H1 (cell line): ENCODE measurements at regions not wholly inside any gene's neighbourhood (a gene's known extent, or its start where the extent isn't known, plus 50 kb on each side); places are given as distances from the start of the nearest gene placed in this dataset.

Experiments
- CTCF ChIA-PET: fragments of 300-600 bp; sonication (Branson Sonifier 250); formaldehyde crosslinking; loops from one replicate; lab custom pipeline; 2021; ENCODE audit not compliant: partially characterized antibody; lab: Charles Lee
- POLR2A ChIA-PET: fragments of 300-600 bp; sonication (Branson Sonifier 250); formaldehyde crosslinking; loops from one replicate; lab custom pipeline; 2021; ENCODE audit warnings: inconsistent platforms; ENCODE audit not compliant: partially characterized antibody; lab: Charles Lee
- DNase-seq, 2 experiments: peaks; one replicate each; pipeline versions ENCODE4 v3.0.0 to v3.0.0-alpha.2; 2010 to 2022; ENCODE audit warnings: low spot score in 2 of 2, low read depth in 1 of 2, mixed read lengths in 1 of 2
- FAIRE-seq: peaks from 2 replicates; lab custom pipeline; 2011; peaks lifted over from hg19 to GRCh38; lab: Jason Lieb, UNC
- H2AFZ ChIP-seq: 2 replicates; pipeline ENCODE4 v1.8.1; 2012; ENCODE audit warnings: low read length, inconsistent platforms
- H2AK5ac ChIP-seq: 2 replicates; pipeline ENCODE4 v1.6.1; 2013; ENCODE audit warnings: low read depth, low read length
- H2BK120ac ChIP-seq: replicated peaks from 2 replicates; pipeline ENCODE3; 2013; ENCODE audit warnings: low read depth, low read length, inconsistent platforms
- H2BK12ac ChIP-seq: 2 replicates; pipeline ENCODE4 v1.6.1; 2013; ENCODE audit warnings: low read depth, low read length
- H2BK15ac ChIP-seq: 2 replicates; pipeline ENCODE4 v1.6.1; 2013; ENCODE audit warnings: low read length
- H2BK20ac ChIP-seq: 2 replicates; pipeline ENCODE4 v1.6.1; 2013; ENCODE audit warnings: low read length
- H2BK5ac ChIP-seq: 2 replicates; pipeline ENCODE4 v1.6.1; 2013; ENCODE audit warnings: low read depth, low read length
- H3K14ac ChIP-seq: 2 replicates; pipeline ENCODE4 v1.6.1; 2013; ENCODE audit warnings: inconsistent platforms; ENCODE audit not compliant: insufficient read length
- H3K18ac ChIP-seq: 2 replicates; pipeline ENCODE4 v1.6.1; 2013; ENCODE audit warnings: low read length; ENCODE audit errors: extremely low read depth
- H3K23ac ChIP-seq: 2 replicates; pipeline ENCODE4 v1.6.1; 2013; ENCODE audit warnings: inconsistent platforms; ENCODE audit not compliant: insufficient read length
- H3K23me2 ChIP-seq: 2 replicates; pipeline ENCODE4 v1.6.1; 2013; ENCODE audit warnings: low read depth, low read length
- H3K27ac ChIP-seq: 2 replicates; pipeline ENCODE4 v1.6.1; 2011; ENCODE audit warnings: low read depth, low read length, inconsistent platforms
- H3K27me3 ChIP-seq, 4 experiments: replicated peaks in 1 of 4; 1 replicate in 1 of 4; 2 replicates in 3 of 4; pipeline versions ENCODE4 v1.6.1 to v1.8.1; 2011 to 2013; ENCODE audit warnings: low read length in 3 of 4, mild to moderate bottlenecking in 3 of 4, inconsistent platforms in 2 of 4, mixed read lengths in 2 of 4, moderate library complexity in 1 of 4; ENCODE audit not compliant: control insufficient read depth in 3 of 4, insufficient read depth in 3 of 4; ENCODE audit errors: extremely low read depth in 1 of 4
- H3K36me3 ChIP-seq, 4 experiments: 2 replicates each; pipeline versions ENCODE4 v1.6.1 to v1.8.1; 2011 to 2013; ENCODE audit warnings: mild to moderate bottlenecking in 4 of 4, low read length in 3 of 4, moderate library complexity in 2 of 4, control low read depth in 1 of 4, inconsistent platforms in 1 of 4; ENCODE audit not compliant: insufficient read depth in 4 of 4, control insufficient read depth in 2 of 4
- H3K4ac ChIP-seq: replicated peaks from 2 replicates; pipeline ENCODE3; 2013; ENCODE audit warnings: low read length, low read depth, mixed read lengths, inconsistent platforms; ENCODE audit not compliant: insufficient read length
- H3K4me1 ChIP-seq, 4 experiments: replicated peaks in 1 of 4; 1 replicate in 1 of 4; 2 replicates in 3 of 4; pipeline versions ENCODE4 v1.6.1 to v1.8.1; 2011 to 2013; ENCODE audit warnings: low read length in 3 of 4, inconsistent platforms in 2 of 4, mixed read lengths in 1 of 4; ENCODE audit not compliant: insufficient read depth in 4 of 4, control insufficient read depth in 3 of 4
- H3K4me2 ChIP-seq, 2 experiments: 2 replicates each; pipeline versions ENCODE4 v1.6.1 to v1.8.1; 2011 to 2013; ENCODE audit warnings: low read depth in 2 of 2, low read length in 2 of 2, control low read depth in 1 of 2, inconsistent platforms in 1 of 2, mild to moderate bottlenecking in 1 of 2; ENCODE audit not compliant: insufficient read depth in 1 of 2
- H3K4me3 ChIP-seq, 4 experiments: fragments of 200-600, 300-600 bp in 1 of 4; sonication (generic), shearing (Covaris generic), sonication (Bioruptor Twin) in 1 of 4; 2 replicates each; pipeline versions ENCODE4 v1.5.1 to v1.8.1; 2011 to 2016; ENCODE audit warnings: low read length in 4 of 4, low read depth in 3 of 4, control low read depth in 2 of 4, inconsistent platforms in 2 of 4, mild to moderate bottlenecking in 2 of 4, mixed read lengths in 1 of 4, moderate library complexity in 1 of 4; ENCODE audit not compliant: insufficient read depth in 2 of 4; ENCODE audit errors: extremely low read depth in 1 of 4
- H3K56ac ChIP-seq: replicated peaks from 2 replicates; pipeline ENCODE3; 2013; ENCODE audit warnings: low read depth, mild to moderate bottlenecking, mixed read lengths, low read length, inconsistent platforms; ENCODE audit not compliant: insufficient read length
- H3K79me1 ChIP-seq: 2 replicates; pipeline ENCODE4 v1.6.1; 2013; ENCODE audit warnings: low read depth, low read length, control low read depth
- H3K79me2 ChIP-seq, 2 experiments: 2 replicates each; pipeline versions ENCODE4 v1.6.1 to v1.8.1; 2012 to 2013; ENCODE audit warnings: low read length in 2 of 2, mild to moderate bottlenecking in 2 of 2, inconsistent platforms in 1 of 2; ENCODE audit not compliant: insufficient read depth in 2 of 2, control insufficient read depth in 1 of 2
- H3K9ac ChIP-seq, 4 experiments: replicated peaks in 1 of 4; 1 replicate in 1 of 4; 2 replicates in 3 of 4; pipeline versions ENCODE4 v1.6.1 to v1.8.1; 2011 to 2013; ENCODE audit warnings: low read depth in 3 of 4, low read length in 3 of 4, control low read depth in 2 of 4, mild to moderate bottlenecking in 2 of 4, moderate library complexity in 2 of 4, inconsistent platforms in 1 of 4; ENCODE audit errors: extremely low read depth in 1 of 4
- H3K9me3 ChIP-seq, 2 experiments: 2 replicates each; pipeline versions ENCODE4 v1.6.1 to v1.8.1; 2012 to 2013; ENCODE audit warnings: mild to moderate bottlenecking in 2 of 2, moderate library complexity in 2 of 2, control low read depth in 1 of 2, inconsistent platforms in 1 of 2, low read depth in 1 of 2, low read length in 1 of 2, mixed read lengths in 1 of 2; ENCODE audit not compliant: insufficient read depth in 2 of 2
- H4K20me1 ChIP-seq, 2 experiments: replicated peaks in 1 of 2; 2 replicates each; pipeline versions ENCODE3 to v1.8.1; 2011 to 2013; ENCODE audit warnings: inconsistent platforms in 2 of 2, low read length in 2 of 2, mild to moderate bottlenecking in 1 of 2; ENCODE audit not compliant: insufficient read depth in 2 of 2, control insufficient read depth in 1 of 2
- H4K5ac ChIP-seq: 2 replicates; pipeline ENCODE4 v1.6.1; 2013; ENCODE audit warnings: low read length, low read depth, mixed read lengths, inconsistent platforms; ENCODE audit not compliant: insufficient read length
- H4K8ac ChIP-seq: 2 replicates; pipeline ENCODE4 v1.8.0; 2013; ENCODE audit warnings: mild to moderate bottlenecking, moderate library complexity, low read length, inconsistent platforms; ENCODE audit not compliant: insufficient read depth; ENCODE audit errors: extremely low read depth
- H4K91ac ChIP-seq: replicated peaks from 2 replicates; pipeline ENCODE3; 2013; ENCODE audit warnings: low read length, mixed read lengths, inconsistent platforms; ENCODE audit not compliant: insufficient read length
- EP300 ChIP-seq, 2 experiments: IDR thresholded peaks; 1 replicate in 1 of 2; 2 replicates in 1 of 2; pipeline ENCODE4 v1.6.1; 2011 to 2012; ENCODE audit warnings: low read depth in 2 of 2, low read length in 2 of 2, mild to moderate bottlenecking in 2 of 2, borderline replicate concordance in 1 of 2, inconsistent platforms in 1 of 2, moderate library complexity in 1 of 2
- POLR2A ChIP-seq, 2 experiments: IDR thresholded peaks; 1 replicate in 1 of 2; 2 replicates in 1 of 2; pipeline ENCODE4 v1.6.1; 2011; ENCODE audit warnings: low read depth in 2 of 2, low read length in 2 of 2, mild to moderate bottlenecking in 2 of 2; ENCODE audit errors: control extremely low read depth in 1 of 2
- POU5F1 ChIP-seq: IDR thresholded peaks from 2 replicates; pipeline ENCODE4 v1.6.1; 2011; ENCODE audit warnings: low read depth, mild to moderate bottlenecking, low read length, moderate library complexity
- RNF2 ChIP-seq: fragments of 200-900, 300-1000 bp; sonication (generic); IDR thresholded peaks from 2 replicates; pipeline ENCODE4 v1.7.1; 2016; ENCODE audit warnings: borderline replicate concordance, low read depth, mild to moderate bottlenecking, antibody characterized with exemption, low read length; ENCODE audit not compliant: poor library complexity, severe bottlenecking; ENCODE audit errors: missing control alignments
- RXRA ChIP-seq: IDR thresholded peaks from 2 replicates; pipeline ENCODE4 v1.6.1; 2011; ENCODE audit warnings: low read depth, mild to moderate bottlenecking, low read length, moderate library complexity; ENCODE audit not compliant: insufficient read depth
- SIX5 ChIP-seq: IDR thresholded peaks from 2 replicates; pipeline ENCODE4 v1.6.1; 2011; ENCODE audit warnings: mild to moderate bottlenecking, low read depth, low read length
- WGBS, 2 experiments: shearing (Covaris generic) in 1 of 2; methylation state at CpG; one replicate each; pipeline versions ENCODE4 v1.1.6 to v1.1.7; 2013 to 2015; ENCODE audit warnings: low lambda C conversion rate in 2 of 2, mixed read lengths in 2 of 2, inconsistent platforms in 1 of 2, low coverage in 1 of 2, missing lambda C conversion rate in 1 of 2; ENCODE audit not compliant: insufficient replicate concordance in 2 of 2, insufficient coverage in 1 of 2, insufficient read length in 1 of 2; ENCODE audit errors: extremely low coverage in 1 of 2, missing lambda C conversion rate in 1 of 2; 5-methylcytosine and 5-hydroxymethylcytosine counted together

DNA sequence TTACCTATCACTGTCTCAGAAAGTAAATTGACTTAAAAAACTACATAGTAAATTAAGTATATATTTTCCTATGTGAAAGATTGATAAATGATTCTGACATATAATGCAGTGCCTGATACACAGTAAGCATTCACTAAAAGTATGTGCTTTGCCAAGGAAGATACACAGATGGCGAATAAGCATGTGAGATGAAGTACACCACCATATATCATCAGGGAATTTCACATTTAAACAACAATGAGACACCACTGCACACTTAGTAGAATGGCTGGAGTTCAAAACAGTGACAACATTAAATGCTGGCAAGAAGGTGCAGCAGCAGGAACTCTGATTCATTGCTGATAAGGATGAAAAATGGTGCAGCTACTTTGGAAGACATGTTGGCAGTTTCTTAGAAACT lies 1118.8 kb downstream of the DTWD2 start:
- POLR2A ChIA-PET = no interaction called here

More for the DNA sequence above, 1118.8 kb downstream of the DTWD2 start:
- no peaks in the 10 kb centered on the region; the same call in 1 of the 2 replicates for H3K23me2 ChIP-seq
- H3K14ac ChIP-seq = no peak overlapping the region
- no peak overlapping the region for H3K4me3 ChIP-seq
- no peaks in the 10 kb centered on the region for H3K27me3 ChIP-seq
- no peaks in the 10 kb centered on the region for H4K20me1 ChIP-seq
- H2BK20ac ChIP-seq = no peak overlapping the region
- no peak overlapping the region for H4K5ac ChIP-seq
- no peaks in the 10 kb centered on the region for H3K4me1 ChIP-seq
- H2AFZ ChIP-seq = no peak overlapping the region
- DNase-seq (no peak), FAIRE-seq (no peak)
- no peak overlapping the region for H3K56ac ChIP-seq
- H4K91ac ChIP-seq = no peak overlapping the region
- no peak overlapping the region for H3K18ac ChIP-seq
- no peaks in the 10 kb centered on the region for H3K9me3 ChIP-seq
- H4K8ac ChIP-seq = no peak overlapping the region
- TF ChIP-seq SIX5 = no peak
- no peak for TF ChIP-seq EP300 (IDR thresholded peaks at IDR 0.05; ENCODE audit: borderline replicate concordance in 1 of 2, low read depth in 2 of 2, low read length in 2 of 2)
- TF ChIP-seq RNF2 = no peak
- TF ChIP-seq POU5F1 = no peak
- TF ChIP-seq RXRA = no peak
- no peak for TF ChIP-seq POLR2A (IDR thresholded peaks at IDR 0.05; ENCODE audit: control extremely low read depth in 1 of 2, low read depth in 2 of 2, low read length in 2 of 2)
- H2BK120ac ChIP-seq = no peak overlapping the region
- no peaks in the 10 kb centered on the region for H3K36me3 ChIP-seq
- no peaks in the 10 kb centered on the region for H3K79me2 ChIP-seq
- no peak overlapping the region for H2BK5ac ChIP-seq
- CTCF ChIA-PET = no interaction called here
- no peak overlapping the region for H2BK15ac ChIP-seq
- no peak overlapping the region for H3K9ac ChIP-seq
- no peak overlapping the region for H3K27ac ChIP-seq
- H2BK12ac ChIP-seq = no peak overlapping the region
- no peak overlapping the region for H3K4ac ChIP-seq
- no peak overlapping the region for H2AK5ac ChIP-seq
- H3K23ac ChIP-seq = no peak overlapping the region
- 96% methylated on average over 1 of the region's 1 CpG; no CpG with 5 or more reads in 1 of the 2 experiments for whole genome bisulfite sequencing, 2 experiments
- H3K79me1 ChIP-seq = no peaks in the 10 kb centered on the region
- no peak overlapping the region for H3K4me2 ChIP-seq
